A549 (cell line): ENCODE measurements at regions not wholly inside any gene's neighbourhood (a gene's known extent, or its start where the extent isn't known, plus 50 kb on each side); places are given as distances from the start of the nearest gene placed in this dataset.

Experiments
- ATAC-seq, 2 experiments: fragments of 200-7000 bp in 1 of 2; fragments of >200 bp in 1 of 2; cut with Nextera tagmentation in 1 of 2; cut with Tn5 transposase in 1 of 2; 3 replicates each; pipeline versions ENCODE4 v1.8.0 to v1.9.1; 2018 to 2020; ENCODE audit warnings: mild to moderate bottlenecking in 1 of 2, moderate library complexity in 1 of 2
- CTCF ChIA-PET: fragments of 300-600 bp; sonication (Branson Sonifier 250); formaldehyde crosslinking; extraction: SDS; loops from one replicate; lab custom pipeline; 2021; ENCODE audit warnings: antibody characterized with exemption, inconsistent platforms; lab: Yijun Ruan, JAX
- POLR2A ChIA-PET: fragments of 350-600 bp; formaldehyde crosslinking; extraction: SDS; loops from one replicate; lab custom pipeline; 2021; ENCODE audit warnings: antibody characterized with exemption, inconsistent platforms; lab: Yijun Ruan, JAX
- DNase-seq, 2 experiments: peaks; one replicate each; pipeline versions ENCODE4 v3.0.0 to v3.0.0-alpha.2; 2011 to 2016; ENCODE audit warnings: low read depth in 1 of 2, low spot score in 1 of 2
- FAIRE-seq: peaks from 2 replicates; lab custom pipeline; 2011; peaks lifted over from hg19 to GRCh38; lab: Jason Lieb, UNC
- H3K27ac ChIP-seq, 2 experiments: fragments of >200 bp; sonication (Bioruptor Twin); formaldehyde crosslinking; 3 replicates each; pipeline ENCODE4 v1.5.1; 2016 to 2017
- H3K4me1 ChIP-seq: fragments of >200 bp; sonication (Bioruptor Twin); formaldehyde crosslinking; 3 replicates; pipeline ENCODE4 v1.6.1; 2016
- H3K4me2 ChIP-seq: fragments of >200 bp; sonication (Bioruptor Twin); formaldehyde crosslinking; 3 replicates; pipeline ENCODE4 v1.6.1; 2016
- H3K4me3 ChIP-seq: fragments of >200 bp; sonication (Bioruptor Twin); formaldehyde crosslinking; 3 replicates; pipeline ENCODE4 v1.5.1; 2016
- H3K9me3 ChIP-seq: fragments of >200 bp; sonication (Bioruptor Twin); formaldehyde crosslinking; 3 replicates; pipeline ENCODE4 v1.6.1; 2016
- ATOH8 ChIP-seq: fragments of 250-450 bp; sonication (Bioruptor Pico); IDR thresholded peaks from 2 replicates; pipeline ENCODE4 v1.5.0; 2020; ENCODE audit warnings: low read depth, mild to moderate bottlenecking, moderate library complexity
- CBX2 ChIP-seq: fragments of 200-600 bp; sonication (generic); IDR thresholded peaks from 2 replicates; pipeline ENCODE4 v1.6.1; 2016; ENCODE audit warnings: low read depth, mild to moderate bottlenecking, borderline replicate concordance
- CBX8 ChIP-seq: fragments of 200-600 bp; sonication (generic); IDR thresholded peaks from 2 replicates; pipeline ENCODE4 v1.6.1; 2016
- CHD2 ChIP-seq: fragments of 150-350 bp; IDR thresholded peaks from 2 replicates; pipeline ENCODE4 v1.6.1; 2014; ENCODE audit warnings: low read length; ENCODE audit not compliant: partially characterized antibody
- CHD4 ChIP-seq: fragments of 200-600 bp; sonication (generic); IDR thresholded peaks from 2 replicates; pipeline ENCODE4 v1.6.1; 2016; ENCODE audit warnings: antibody characterized with exemption, mild to moderate bottlenecking, borderline replicate concordance
- EHF ChIP-seq: fragments of 250-450 bp; sonication (Bioruptor Pico); IDR thresholded peaks from 2 replicates; pipeline ENCODE4 v1.5.0; 2020; ENCODE audit warnings: mild to moderate bottlenecking
- EP300 ChIP-seq, 2 experiments: fragments of >200 bp; sonication (Bioruptor Twin); formaldehyde crosslinking; IDR thresholded peaks; 2 replicates in 1 of 2; 3 replicates in 1 of 2; pipeline ENCODE4 v1.6.1; 2016 to 2017
- ESRRA ChIP-seq: fragments of 150-350 bp; IDR thresholded peaks from 2 replicates; pipeline ENCODE4 v1.6.1; 2014; ENCODE audit warnings: mild to moderate bottlenecking, low read length, borderline replicate concordance
- FOSB ChIP-seq: fragments of 250-450 bp; sonication (Bioruptor Pico); IDR thresholded peaks from 2 replicates; pipeline ENCODE4 v1.5.0; 2020; ENCODE audit warnings: mild to moderate bottlenecking, moderate library complexity
- HEYL ChIP-seq: fragments of 250-450 bp; sonication (Bioruptor Pico); IDR thresholded peaks from 2 replicates; pipeline ENCODE4 v1.8.0; 2021; ENCODE audit warnings: mild to moderate bottlenecking, moderate library complexity
- HOXA7 ChIP-seq: fragments of 250-450 bp; sonication (Bioruptor Pico); IDR thresholded peaks from 2 replicates; pipeline ENCODE4 v1.5.0; 2020; ENCODE audit warnings: mild to moderate bottlenecking, moderate library complexity
- HOXB5 ChIP-seq: fragments of 250-450 bp; sonication (Bioruptor Pico); IDR thresholded peaks from 2 replicates; pipeline ENCODE4 v1.5.0; 2020; ENCODE audit warnings: mild to moderate bottlenecking, moderate library complexity
- KDM1A ChIP-seq: fragments of 200-600 bp; sonication (generic); IDR thresholded peaks from 2 replicates; pipeline ENCODE4 v1.6.1; 2016; ENCODE audit warnings: low read depth, mild to moderate bottlenecking
- KDM5A ChIP-seq: fragments of 200-600 bp; sonication (generic); IDR thresholded peaks from 2 replicates; pipeline ENCODE4 v1.6.1; 2016; ENCODE audit warnings: antibody characterized with exemption, mild to moderate bottlenecking
- MAZ ChIP-seq: fragments of 150-350 bp; IDR thresholded peaks from 2 replicates; pipeline ENCODE4 v1.6.1; 2014; ENCODE audit warnings: antibody characterized with exemption, low read depth, low read length, borderline replicate concordance
- MYC ChIP-seq: IDR thresholded peaks from 2 replicates; pipeline ENCODE4 v1.6.1; 2012; ENCODE audit warnings: mild to moderate bottlenecking, inconsistent platforms, low read length, improper control_type of control experiment, borderline replicate concordance
- NR3C1 ChIP-seq: fragments of >200 bp; sonication (Bioruptor Twin); formaldehyde crosslinking; IDR thresholded peaks from 3 replicates; pipeline ENCODE4 v1.6.1; 2017
- POLR2A ChIP-seq: IDR thresholded peaks from 2 replicates; pipeline ENCODE4 v1.6.1; 2012; ENCODE audit warnings: mild to moderate bottlenecking, low read length
- RAD21 ChIP-seq, 2 experiments: fragments of >200 bp in 1 of 2; sonication (Bioruptor Twin) in 1 of 2; formaldehyde crosslinking in 1 of 2; IDR thresholded peaks in 1 of 2; conservative IDR thresholded peaks in 1 of 2; 2 replicates in 1 of 2; 3 replicates in 1 of 2; pipeline ENCODE4 v1.6.1; 2012 to 2018; ENCODE audit warnings: inconsistent platforms in 1 of 2
- RARB ChIP-seq: fragments of 250-450 bp; sonication (Bioruptor Pico); IDR thresholded peaks from 2 replicates; pipeline ENCODE4 v1.8.0; 2021; ENCODE audit warnings: mild to moderate bottlenecking, moderate library complexity
- RCOR1 ChIP-seq: fragments of 150-350 bp; IDR thresholded peaks from 2 replicates; pipeline ENCODE4 v1.6.1; 2014; ENCODE audit warnings: antibody characterized with exemption, low read length, low read depth
- RNF2 ChIP-seq: fragments of 200-600 bp; sonication (generic); IDR thresholded peaks from 2 replicates; pipeline ENCODE4 v1.6.1; 2016; ENCODE audit warnings: low read depth, mild to moderate bottlenecking, antibody characterized with exemption, moderate library complexity, borderline replicate concordance
- USF2 ChIP-seq: fragments of 450-650 bp; IDR thresholded peaks from 2 replicates; pipeline ENCODE4 v1.6.1; 2014; ENCODE audit warnings: antibody characterized with exemption
- ZC3H11A ChIP-seq: fragments of 450-650 bp; IDR thresholded peaks from 2 replicates; pipeline ENCODE4 v1.6.1; 2014; ENCODE audit warnings: antibody characterized with exemption, mild to moderate bottlenecking
- ZNF302 ChIP-seq: fragments of 250-450 bp; sonication (Bioruptor Pico); IDR thresholded peaks from 2 replicates; pipeline ENCODE4 v1.9.0; 2021; ENCODE audit warnings: inconsistent platforms, mild to moderate bottlenecking, moderate library complexity
- WGBS: methylation state at CpG from one replicate; pipeline ENCODE4 v1.1.6; 2017; ENCODE audit errors: missing lambda C conversion rate; 5-methylcytosine and 5-hydroxymethylcytosine counted together
- TF ChIP-seq, protein P1 (sequence below): fragments of >200 bp; sonication (Bioruptor Twin); formaldehyde crosslinking; IDR thresholded peaks from 3 replicates; pipeline ENCODE4 v1.6.1; 2016
- TF ChIP-seq, protein P2 (sequence below): fragments of >200 bp; sonication (Bioruptor Twin); formaldehyde crosslinking; IDR thresholded peaks from 2 replicates; pipeline ENCODE4 v1.6.1; 2016
- TF ChIP-seq, protein P3 (sequence below): fragments of 250-450 bp; sonication (Bioruptor Pico); IDR thresholded peaks from 2 replicates; pipeline ENCODE4 v1.5.0; 2021; ENCODE audit warnings: mild to moderate bottlenecking, moderate library complexity, borderline replicate concordance

- no peak for FAIRE-seq
Measured at GRCh38 chr18:75635096-75635495, 207.6 kb upstream of the SMIM21 start.

DNA sequence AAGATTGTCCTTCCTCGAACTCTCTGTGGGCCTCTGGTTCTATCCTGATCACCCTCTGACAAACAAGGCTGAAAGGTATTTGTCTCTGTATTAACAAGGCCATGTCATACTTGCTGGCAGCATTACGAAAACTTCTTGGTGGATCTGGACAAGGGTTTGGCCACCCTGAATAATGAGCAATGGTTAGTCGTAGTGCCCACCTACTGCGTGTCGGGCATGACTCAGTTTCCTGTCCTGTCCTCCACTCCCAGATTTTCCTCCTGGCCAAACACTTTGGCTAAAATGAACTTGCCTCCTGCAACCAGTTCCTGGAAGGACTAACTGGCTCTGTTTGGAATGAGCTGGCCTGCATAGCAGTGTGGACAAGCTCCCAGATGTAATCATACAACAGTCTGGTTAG is 198.5 kb upstream of the SMIM21 start:
- H3K4me3 ChIP-seq, result no peak overlapping the region
- POLR2A ChIA-PET, result no interaction called here
- DNase-seq (no peak), FAIRE-seq (no peak)
- H3K27ac ChIP-seq, result no peak overlapping the region
- H3K4me1 ChIP-seq, result no peaks in the 10 kb centered on the region
- 13% methylated on average over 4 of the region's 5 CpGs for WGBS
- TF ChIP-seq HEYL (CRISPR knock-in tag) (no peak), KDM5A (no peak), RARB (no peak), FOSB (CRISPR knock-in tag) (no peak), RCOR1 (no peak), CBX2 (no peak), ZC3H11A (no peak), ESRRA (no peak)
- TF ChIP-seq, all 56 proteins: peak for 0
- CTCF ChIA-PET, result no interaction called here
- no peak overlapping the region for H3K4me2 ChIP-seq
- ATAC-seq, result no peak
- H3K9me3 ChIP-seq, result no peaks in the 10 kb centered on the region

More at GRCh38 chr18:75635096-75635495, 207.6 kb upstream of the SMIM21 start:
- ChIA-PET CTCF (no interaction called here), POLR2A (no interaction called here)
- ATAC-seq (no peak), DNase-seq (no peak)
- Histone ChIP-seq H3K9me3 (no peaks in the 10 kb centered on the region), H3K27ac (no peak overlapping the region), H3K4me3 (no peak overlapping the region), H3K4me2 (no peak overlapping the region), H3K4me1 (no peaks in the 10 kb centered on the region)
- TF ChIP-seq MYC, result no peak
- TF ChIP-seq NR3C1, result no peak
- TF ChIP-seq, protein P1, sequence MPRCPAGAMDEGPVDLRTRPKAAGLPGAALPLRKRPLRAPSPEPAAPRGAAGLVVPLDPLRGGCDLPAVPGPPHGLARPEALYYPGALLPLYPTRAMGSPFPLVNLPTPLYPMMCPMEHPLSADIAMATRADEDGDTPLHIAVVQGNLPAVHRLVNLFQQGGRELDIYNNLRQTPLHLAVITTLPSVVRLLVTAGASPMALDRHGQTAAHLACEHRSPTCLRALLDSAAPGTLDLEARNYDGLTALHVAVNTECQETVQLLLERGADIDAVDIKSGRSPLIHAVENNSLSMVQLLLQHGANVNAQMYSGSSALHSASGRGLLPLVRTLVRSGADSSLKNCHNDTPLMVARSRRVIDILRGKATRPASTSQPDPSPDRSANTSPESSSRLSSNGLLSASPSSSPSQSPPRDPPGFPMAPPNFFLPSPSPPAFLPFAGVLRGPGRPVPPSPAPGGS, result no peak
- no peak for TF ChIP-seq POLR2A
- TF ChIP-seq EHF (CRISPR knock-in tag), result no peak
- TF ChIP-seq RNF2, result no peak
- TF ChIP-seq HOXA7, result no peak
- TF ChIP-seq USF2, result no peak
- TF ChIP-seq, protein P2, sequence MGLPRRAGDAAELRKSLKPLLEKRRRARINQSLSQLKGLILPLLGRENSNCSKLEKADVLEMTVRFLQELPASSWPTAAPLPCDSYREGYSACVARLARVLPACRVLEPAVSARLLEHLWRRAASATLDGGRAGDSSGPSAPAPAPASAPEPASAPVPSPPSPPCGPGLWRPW, result no peak
- no peak for TF ChIP-seq RAD21 (conservative IDR thresholded peaks at IDR 0.05 in 1 of 2, IDR thresholded peaks at IDR 0.05 in 1 of 2)
- no peak for TF ChIP-seq CHD4
- no peak for TF ChIP-seq KDM1A
- TF ChIP-seq CBX8, result no peak
- TF ChIP-seq, protein P3, sequence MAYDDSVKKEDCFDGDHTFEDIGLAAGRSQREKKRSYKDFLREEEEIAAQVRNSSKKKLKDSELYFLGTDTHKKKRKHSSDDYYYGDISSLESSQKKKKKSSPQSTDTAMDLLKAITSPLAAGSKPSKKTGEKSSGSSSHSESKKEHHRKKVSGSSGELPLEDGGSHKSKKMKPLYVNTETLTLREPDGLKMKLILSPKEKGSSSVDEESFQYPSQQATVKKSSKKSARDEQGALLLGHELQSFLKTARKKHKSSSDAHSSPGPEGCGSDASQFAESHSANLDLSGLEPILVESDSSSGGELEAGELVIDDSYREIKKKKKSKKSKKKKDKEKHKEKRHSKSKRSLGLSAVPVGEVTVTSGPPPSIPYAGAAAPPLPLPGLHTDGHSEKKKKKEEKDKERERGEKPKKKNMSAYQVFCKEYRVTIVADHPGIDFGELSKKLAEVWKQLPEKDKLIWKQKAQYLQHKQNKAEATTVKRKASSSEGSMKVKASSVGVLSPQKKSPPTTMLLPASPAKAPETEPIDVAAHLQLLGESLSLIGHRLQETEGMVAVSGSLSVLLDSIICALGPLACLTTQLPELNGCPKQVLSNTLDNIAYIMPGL (CRISPR knock-in tag), result no peak
- no peak for TF ChIP-seq CHD2
- no peak for TF ChIP-seq EP300 (IDR thresholded peaks at IDR 0.05)
- no peak for TF ChIP-seq HOXB5 (CRISPR knock-in tag)
- no peak for TF ChIP-seq ATOH8 (CRISPR knock-in tag)
- no peak for TF ChIP-seq MAZ
- no peak for TF ChIP-seq ZNF302
- 7% methylated on average over 2 of the region's 5 CpGs for WGBS
